ENCODE measurements at regions not wholly inside any gene's neighbourhood (a gene's known extent, or its start where the extent isn't known, plus 50 kb on each side); places are given as distances from the start of the nearest gene placed in this dataset.

DNA sequence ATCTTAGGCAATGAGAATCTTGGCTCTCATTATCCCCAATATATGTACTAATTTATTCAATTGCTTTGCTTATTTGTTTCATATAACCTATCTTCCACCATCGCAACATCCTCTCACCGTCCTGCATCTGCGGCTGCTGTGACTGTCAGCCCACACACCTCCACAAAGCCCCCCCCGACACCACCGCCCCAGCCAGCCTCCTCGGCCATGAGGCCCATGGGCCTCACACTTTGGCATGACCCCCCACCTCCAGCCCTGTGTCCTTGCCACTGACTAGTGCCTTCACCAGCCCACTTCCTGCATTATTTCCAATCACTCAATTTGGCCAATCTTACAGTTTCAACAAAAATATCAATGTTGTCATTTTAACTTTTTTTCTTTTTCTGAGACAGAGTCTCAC lies 60.7 kb upstream of the TOX2 start:
- TF ChIP-seq, protein P1, sequence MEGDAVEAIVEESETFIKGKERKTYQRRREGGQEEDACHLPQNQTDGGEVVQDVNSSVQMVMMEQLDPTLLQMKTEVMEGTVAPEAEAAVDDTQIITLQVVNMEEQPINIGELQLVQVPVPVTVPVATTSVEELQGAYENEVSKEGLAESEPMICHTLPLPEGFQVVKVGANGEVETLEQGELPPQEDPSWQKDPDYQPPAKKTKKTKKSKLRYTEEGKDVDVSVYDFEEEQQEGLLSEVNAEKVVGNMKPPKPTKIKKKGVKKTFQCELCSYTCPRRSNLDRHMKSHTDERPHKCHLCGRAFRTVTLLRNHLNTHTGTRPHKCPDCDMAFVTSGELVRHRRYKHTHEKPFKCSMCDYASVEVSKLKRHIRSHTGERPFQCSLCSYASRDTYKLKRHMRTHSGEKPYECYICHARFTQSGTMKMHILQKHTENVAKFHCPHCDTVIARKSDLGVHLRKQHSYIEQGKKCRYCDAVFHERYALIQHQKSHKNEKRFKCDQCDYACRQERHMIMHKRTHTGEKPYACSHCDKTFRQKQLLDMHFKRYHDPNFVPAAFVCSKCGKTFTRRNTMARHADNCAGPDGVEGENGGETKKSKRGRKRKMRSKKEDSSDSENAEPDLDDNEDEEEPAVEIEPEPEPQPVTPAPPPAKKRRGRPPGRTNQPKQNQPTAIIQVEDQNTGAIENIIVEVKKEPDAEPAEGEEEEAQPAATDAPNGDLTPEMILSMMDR (conservative IDR thresholded peaks at IDR 0.05; ENCODE audit: low read depth, low read length): no peak
- no peak for TF ChIP-seq EZH2 (IDR thresholded peaks at IDR 0.05; ENCODE audit: borderline replicate concordance, low read depth, low read length, poor library complexity, severe bottlenecking)
